Cerebellar nuclear complex (tissue), 1 donor: ENCODE measurements at regions not wholly inside any gene's neighbourhood (a gene's known extent, or its start where the extent isn't known, plus 50 kb on each side); places are given as distances from the start of the nearest gene placed in this dataset.
A peak's percentile ranks its signal among the peaks of the same experiment; 100 is the strongest.

ENCODE experiments used
- DNase-seq, 2 experiments: peaks; one replicate each; lab custom pipeline; 2025; lab: John Stamatoyannopoulos, UW

DNA sequence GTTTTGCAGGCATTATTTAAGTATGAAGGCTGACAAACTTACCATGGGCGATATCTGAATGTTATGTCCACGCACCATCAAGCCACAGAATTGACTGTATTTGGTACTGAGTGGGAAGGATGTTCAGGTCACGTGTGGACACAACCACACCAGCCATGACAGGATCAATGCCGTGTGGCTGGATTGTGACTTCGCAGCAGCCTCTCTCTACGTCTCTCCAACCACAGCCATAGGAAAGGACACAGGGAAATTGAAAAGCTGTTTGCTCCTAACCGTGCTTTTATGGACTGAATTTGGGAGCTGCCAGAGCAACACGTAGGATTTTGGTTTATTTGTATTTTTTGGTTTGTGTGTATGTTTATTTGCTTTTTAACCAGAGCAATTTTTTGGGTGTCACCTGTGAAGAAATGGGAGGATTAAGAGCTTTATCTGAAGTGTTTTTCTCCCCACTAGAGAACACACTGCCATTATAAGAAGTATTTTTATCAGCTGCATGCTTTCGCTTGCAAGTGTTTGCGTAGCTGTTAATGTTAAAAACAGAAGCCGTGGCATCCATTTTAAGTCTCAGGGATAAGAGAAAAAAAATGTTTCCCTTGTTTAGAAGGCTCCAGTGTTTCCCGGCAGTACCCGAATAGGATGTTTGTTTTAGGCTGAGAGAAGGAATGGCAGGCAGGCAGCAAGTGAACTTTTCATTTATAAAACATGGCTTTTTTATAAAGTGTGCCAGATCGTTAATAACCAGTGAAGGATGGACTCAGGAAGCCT lies 401.1 kb upstream of the NFE2L3 start:
- no peak for DNase-seq

DNA sequence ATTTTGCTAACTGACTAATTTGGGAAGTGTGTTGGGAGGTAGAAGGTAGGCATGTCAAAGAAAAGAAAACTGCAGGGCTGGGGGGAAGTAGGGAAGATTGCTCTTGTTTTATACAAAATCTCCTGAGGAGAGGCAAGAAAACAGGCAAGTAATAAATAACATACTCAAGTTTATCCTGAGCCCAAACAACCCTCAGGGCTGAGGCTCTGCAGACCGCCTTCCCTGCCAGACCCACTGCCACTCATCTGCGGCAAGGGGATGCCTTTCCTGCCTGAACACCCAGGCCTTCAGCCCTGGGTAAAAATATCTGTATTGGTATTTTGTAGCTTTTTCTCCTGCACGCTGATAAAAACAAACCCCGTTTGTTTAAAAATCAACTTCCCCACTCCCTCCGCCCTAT lies 399.8 kb upstream of the NFE2L3 start:
- no peak for DNase-seq

DNA sequence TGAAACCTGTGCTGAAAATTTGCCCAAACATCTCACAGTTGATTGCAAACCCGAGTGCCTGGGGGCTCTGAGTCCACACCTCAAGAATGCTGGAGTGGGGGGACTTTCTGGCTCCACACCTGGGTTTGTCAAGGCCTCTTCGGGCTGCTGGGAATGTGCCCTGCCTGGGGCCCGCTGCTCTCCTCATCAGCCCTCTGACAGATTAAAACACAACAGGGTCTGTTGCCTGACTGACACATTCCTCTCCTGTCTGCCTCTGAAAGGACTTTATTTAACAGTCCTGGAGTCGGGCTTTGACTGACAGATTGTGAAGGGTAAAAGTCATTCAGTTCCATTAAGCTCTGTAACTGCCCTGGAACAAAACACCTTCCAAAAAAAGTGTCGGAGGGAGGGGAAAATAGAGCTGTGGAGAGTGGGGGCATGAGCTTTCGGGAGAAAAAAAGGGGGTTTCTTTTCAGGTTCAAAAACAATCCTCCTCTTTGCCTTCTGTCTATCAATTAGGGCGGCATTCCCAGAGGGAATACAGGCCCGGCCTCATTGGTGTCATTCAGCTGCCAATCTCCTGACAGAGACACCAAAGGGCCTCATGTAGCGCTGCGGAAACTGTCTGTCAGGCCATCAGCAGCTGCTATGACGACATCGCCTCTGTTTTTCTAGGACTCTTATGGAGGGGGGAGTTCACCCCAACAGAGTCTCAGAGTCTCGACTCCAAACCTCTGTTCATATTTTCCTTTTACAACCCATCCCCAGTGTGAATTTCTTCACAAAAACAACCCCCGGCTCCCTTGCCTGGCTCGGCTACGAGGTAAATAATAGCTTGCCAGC lies 398.8 kb upstream of the NFE2L3 start:
- no peak for DNase-seq

DNA sequence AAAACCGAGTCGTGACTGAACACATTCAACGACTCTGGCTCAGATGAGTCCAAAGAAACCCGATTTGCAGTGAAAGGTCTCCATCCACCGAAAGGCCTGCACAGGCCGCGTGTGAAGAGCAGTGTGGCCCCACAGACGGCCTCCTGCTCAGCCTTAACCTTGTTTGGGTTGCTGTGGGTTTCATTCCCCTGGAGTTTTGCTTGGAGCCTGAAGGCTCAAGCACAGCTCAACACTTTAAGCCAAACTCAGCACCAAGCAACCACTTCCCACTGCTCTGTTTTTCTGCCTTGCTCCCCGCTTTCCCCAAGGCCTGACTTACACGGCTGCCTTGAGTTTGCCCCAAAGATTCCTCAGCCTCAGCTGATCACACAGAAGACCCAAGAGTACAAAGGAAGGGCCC lies 398.2 kb upstream of the NFE2L3 start:
- DNase-seq, result no peak

DNA sequence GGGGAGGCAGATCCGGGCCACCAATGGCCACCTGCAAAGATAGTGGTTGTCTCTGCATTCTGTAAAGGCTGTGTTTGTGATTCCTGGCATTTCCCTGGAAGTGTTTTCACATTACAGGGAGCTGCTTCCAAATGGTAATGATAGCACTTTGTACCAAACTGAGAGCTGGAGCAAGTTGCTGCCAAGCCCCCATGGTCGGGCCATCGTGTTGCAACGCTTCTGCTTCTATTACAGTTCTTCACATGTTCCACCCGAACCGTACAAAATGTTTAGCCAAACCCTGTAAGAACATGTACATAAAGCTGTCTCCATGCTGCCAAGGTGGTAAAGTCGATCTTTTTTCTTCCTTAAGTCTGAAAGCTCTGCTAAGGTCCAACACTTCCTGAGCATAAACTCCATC lies 397.7 kb upstream of the NFE2L3 start:
- no peak for DNase-seq

DNA sequence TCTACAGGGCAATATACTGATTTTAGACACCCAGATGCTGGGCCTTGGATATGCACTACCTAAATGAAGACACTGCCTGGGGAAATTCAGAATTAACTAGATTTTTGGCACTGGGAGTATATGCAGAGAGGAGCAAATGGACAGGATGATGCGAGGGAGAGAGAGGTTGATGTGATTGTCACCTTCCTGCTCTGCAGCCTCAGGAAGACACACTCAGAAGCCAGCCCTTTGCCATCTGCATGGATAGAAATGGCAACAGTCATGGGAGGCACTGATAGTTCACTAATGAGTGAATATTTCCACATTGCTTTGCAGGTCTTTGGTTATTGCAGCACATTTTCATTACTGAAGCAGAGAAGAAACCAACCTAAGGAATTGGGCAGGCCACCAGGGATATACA lies 397.2 kb upstream of the NFE2L3 start:
- peak in 1 of 2 experiments; percentile 3 for DNase-seq

DNA sequence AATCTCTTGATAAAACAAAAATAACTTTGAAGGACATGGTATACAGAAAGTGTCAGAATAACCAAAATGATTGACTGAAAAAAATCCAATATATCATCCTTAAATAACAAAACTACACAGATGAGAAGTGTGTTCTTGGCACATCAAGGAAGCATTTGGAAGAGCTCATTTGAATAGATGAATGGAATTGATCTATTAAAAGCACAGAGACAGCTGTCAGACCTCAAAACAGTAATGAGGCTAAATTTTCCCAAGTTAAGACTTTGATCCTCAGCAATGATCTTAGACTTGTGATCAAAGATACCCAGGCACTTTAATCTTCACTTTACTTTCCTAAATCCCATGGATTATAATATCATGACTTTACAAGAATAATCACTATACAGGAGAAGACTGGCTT lies 395.4 kb upstream of the NFE2L3 start:
- DNase-seq, result no peak

DNA sequence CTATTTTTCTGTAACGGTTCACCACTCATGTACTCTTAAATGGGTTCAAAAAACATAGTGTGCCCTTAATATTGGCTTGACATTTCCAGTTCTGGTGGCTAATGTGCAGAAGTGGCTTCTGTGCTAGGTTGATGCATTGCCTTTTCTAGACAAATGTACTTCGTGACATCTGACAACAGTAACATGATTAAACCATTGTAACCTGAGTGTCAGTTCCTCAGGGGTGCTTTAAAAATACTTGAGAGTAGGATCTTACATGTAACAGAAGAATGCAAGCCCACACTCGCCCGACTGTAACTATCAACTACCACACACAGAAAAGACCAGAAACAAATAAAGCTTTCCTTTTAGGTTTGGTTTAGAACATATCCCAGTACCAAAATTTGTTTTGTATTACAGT lies 393.4 kb upstream of the NFE2L3 start:
- no peak for DNase-seq

DNA sequence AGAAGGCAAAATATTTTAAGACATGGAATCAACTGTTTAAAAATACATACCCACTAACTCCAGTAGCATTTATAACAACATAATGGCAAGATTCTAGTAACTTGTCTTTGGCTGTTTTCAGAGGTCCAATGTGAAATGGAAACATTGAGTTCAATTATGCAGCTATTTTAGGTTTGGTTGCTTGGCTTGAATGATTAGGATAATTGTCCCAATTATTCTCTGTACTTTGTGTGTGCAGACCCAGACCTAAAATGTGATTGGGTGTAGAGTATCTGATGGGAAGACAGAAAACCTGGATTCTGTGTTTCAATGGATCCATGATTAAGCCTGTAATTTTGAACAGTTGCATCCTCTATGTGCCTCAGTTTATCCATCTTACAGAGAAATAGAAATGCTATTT lies 392.7 kb upstream of the NFE2L3 start:
- DNase-seq, result no peak

DNA sequence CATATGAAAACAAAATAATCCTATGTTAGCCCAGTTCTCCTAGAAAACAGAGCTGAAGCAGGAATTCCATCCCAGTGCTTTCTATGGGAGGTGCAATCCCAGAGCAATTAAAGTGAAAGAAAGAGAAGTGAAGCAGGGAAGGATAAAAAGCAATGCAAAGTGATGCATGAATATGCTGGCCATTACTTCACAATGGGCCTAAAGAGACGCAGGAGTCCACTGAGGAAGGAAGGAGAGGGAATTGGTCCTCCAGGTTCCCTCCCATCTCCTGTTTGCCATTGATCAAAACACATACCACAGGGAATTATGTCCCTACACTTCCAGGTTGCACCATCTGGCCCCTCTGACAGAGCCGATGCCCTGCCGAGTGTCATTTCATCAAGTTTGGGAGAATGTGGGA lies 392.2 kb upstream of the NFE2L3 start:
- no peak for DNase-seq

DNA sequence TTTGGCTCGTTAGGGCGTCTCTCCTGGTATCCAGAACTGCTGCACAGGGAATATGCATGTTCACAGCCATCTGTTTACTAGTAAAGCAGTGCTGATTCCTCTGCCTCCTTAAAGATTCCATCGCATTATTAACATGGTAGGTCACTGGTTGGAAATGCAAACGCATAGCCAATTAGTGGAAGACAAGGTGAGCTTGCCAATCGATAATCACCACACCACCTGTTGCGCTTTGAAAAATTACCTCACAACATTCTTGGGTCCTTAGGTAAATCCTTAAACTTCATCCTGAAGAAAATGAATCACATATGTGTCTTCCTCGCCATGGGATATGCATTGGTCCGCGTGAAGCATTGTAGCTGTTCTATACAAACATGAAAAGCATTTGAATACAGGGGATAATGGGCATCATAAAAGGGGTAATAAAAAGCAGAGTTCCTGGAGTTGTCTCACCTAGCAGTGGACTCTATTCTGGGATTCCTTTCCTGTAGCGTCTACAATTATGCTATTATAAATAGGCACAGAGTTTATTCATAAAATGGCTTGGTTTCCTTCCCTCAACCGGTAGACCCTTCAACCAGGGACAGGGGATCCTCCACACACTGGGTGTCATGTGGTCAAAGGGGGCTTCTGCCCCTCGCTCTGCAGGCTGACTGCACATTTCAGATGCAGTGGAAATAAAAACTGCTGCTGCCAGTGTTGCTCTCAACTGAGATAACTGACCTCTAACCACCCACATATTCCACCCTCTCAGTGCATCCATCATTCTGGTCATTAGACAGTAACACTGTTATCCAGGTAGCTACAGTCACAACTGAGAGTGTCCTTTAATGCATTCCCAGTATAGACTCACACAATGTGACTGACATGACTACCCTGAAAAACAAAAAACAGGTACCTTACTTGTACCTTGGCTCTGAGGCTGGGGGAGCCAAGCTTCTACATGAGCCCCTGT lies 389.2 kb upstream of the NFE2L3 start:
- no peak for DNase-seq

DNA sequence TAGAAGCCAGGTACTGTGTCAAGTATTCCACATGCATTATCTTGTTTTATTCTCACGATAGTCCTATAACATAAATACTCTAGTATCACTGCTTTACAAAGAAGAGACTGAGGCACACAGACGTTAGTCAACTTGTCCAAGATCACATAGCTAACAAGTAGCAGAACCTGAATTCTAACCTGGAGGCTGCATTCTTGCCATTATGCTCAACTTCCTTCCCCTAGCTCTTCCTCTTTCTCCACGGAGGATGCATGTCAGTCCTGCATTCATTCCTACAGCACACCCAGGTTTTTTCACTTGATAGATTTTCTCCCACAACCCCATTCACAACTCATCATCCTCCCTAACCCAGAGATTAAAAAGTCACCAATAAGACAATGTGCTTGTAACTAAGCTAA lies 388.5 kb upstream of the NFE2L3 start:
- DNase-seq, result no peak

DNA sequence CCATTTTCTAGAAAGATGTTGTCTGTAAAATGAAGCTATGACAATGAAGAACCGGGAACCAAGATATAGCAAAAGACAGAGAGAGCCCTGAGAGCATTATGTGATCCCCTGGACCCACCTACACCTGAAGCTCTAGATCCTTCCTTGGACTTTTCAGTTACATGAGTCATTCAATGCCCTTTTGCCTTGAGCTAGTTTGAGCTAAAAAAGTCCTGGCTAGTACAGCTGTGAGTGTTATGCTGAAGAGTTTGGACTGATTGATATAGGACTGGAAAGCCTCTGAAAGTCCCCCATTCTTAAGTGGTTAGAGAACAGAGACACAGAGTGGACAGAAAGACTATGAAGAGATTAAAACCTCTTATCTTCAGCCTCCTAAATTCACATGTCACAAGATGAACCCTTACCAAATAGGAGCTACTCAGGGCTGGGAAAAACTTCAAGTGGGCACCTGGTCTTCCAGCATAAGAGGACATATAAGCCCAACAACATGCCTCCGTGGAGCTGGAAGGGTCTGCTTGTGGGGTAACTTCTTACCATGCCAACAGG lies 386.8 kb upstream of the NFE2L3 start:
- no peak for DNase-seq

DNA sequence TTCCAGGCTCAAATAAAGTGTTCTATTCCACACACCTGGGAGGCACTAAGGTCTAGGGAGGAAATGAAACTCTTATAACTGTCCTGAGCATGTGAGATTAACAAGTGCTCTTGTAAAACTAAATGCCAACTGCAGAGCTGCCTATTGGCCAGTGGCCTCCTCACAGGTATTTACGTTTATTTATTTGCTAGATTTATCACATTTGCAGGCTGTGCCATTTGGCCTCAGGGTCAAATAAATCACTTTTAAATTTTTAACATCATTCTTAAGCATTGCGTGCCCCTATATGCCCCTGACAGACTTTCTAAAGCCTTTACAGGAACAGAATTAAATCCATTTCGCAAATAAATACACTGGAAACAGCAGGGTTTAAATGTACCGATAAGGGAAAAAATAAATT lies 381.8 kb upstream of the NFE2L3 start:
- DNase-seq, result no peak

DNA sequence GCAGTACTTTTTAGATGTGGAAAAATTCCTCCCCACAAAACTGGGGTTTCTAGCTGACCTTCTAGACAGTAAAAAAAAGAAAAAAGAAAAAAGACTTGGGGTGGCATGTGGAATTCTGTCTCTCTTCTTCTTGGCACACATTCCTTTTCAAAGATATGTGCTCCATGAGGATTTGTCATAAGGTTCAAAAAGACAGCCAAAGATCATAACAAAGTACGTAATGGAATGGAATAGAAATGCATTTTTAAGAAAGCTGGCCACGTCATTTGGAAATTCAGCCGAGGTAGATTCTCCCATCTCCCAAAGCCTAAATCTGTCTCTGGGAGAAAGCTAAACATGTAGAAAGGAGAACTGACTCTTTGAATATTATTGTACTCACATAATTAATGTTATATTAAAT lies 381.3 kb upstream of the NFE2L3 start:
- no peak for DNase-seq

DNA sequence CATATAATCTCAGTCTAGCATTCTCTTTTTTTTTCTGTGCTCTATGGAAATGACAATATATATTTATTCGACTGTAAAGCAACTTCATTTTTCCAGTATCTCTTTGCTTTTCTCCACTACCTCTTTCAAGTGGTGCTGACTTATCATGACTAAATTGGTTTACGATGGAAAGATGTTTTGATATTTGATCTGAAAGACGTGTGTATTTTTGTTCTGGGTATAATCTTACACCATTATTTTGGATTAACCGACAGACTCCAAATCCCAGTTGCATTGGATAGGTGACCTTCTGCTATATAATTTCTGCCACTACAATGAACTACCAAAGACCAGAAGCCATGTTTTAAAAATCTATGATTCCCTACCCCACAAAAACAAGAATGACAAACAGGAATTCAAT lies 380.5 kb upstream of the NFE2L3 start:
- no peak for DNase-seq

DNA sequence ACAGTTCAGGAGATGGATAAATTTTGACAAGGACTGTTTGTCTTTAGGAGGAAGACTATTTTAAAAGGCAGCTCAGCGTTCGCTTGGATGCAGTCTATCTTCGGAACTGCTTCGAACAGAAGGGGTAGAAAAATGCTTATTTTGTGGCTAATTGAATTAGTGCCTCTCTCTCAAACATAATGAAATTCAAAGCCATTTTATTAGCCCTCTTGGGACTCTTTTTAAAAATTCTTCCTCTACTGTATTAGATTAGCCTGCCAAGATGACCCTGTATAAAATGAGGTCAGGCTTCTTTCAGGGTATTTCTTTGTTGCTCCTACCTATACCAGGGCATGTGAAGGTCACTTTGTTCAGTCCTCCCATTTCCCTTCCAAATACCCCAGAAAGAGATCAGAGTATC lies 379.2 kb upstream of the NFE2L3 start:
- no peak for DNase-seq

DNA sequence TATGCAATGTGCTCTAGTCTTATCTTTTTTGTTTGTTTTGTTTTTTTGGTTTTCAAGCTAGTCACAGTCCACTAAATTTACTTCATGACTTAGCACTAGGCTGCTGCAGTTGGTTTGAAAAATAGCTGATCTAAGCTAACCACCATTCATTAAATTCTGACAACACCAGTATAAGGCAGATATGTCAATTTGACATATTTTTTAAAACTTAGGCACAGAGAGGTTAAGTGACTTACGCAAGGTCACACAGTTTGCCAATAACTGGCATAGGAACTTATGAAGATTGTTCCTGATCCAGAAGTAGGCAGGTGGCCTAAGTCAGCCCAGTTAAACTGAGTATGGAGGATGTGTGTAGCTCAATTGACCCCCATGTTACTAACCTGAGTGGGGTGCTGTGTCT lies 377.3 kb upstream of the NFE2L3 start:
- no peak for DNase-seq

DNA sequence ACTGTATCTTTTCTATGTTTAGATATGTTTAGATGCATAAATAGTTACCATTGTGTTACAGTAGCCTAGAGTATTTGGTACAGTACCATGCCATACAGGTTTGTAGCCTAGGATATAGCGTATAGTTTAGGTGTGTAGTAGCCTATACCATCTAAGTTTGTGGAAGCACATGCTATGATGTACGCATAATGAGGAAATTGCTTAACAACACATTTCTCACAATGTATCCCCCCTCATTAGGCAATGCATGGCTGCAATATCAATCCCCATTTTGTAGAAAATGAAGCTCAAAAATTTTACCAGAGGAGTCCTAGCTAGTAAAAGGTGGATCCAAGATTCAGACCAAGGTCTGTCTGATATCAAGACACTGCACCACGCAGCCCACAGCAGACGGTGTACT lies 376.4 kb upstream of the NFE2L3 start:
- no peak for DNase-seq

DNA sequence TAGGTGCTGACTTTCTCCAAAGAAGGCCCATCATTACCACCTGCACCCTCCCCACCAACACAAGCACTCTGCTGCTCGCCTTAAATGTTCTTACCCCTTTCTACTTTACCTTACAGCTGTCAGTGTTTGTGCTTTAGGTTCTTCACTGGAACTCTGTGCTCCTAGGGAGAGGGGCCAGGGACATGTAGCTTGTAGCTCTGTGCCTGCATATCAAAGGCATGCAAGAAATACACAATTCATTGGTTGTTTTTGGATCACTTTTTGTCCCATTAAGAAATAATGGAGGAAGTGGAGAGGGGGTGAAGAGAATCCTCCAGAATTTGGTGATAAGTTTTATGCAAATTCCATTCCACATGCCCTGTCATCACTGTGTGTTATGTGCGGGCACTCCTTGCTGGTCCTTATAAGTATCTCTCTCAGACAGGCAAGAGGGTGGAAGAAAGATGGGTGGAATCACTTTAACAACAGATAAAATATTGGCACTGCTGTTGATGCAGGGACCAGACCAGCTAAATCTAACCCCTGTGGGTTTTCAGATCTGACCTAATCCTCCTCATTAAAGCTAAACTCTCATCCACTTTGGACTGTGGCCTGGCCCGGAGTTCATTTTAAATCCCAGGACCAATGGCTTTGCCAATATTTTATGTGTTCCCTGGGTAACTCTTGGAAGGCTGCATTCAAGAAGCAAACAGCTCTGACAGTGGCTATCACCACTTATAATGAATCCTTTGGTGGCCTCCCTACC lies 375.8 kb upstream of the NFE2L3 start:
- DNase-seq, result no peak

DNA sequence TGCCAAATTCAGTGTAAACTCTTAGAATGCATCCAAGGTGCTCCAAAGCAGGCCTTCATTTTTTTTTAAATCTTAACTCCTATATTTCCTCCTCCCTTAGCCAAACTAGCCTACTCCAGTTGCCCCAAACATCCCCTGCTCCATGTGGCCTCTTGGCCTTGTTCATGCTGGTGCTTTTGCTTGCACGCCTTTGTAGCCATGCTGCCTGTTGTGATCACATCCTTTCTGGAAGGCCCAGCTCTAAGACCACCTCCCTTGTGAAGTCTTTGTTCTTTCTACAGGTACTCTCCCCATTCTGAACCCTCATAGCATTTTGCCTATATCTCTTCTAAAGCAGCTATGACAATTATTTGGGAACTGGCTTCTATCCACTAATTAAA lies 375.3 kb upstream of the NFE2L3 start:
- no peak for DNase-seq
